ENCODE measurements at regions not wholly inside any gene's neighbourhood (a gene's known extent, or its start where the extent isn't known, plus 50 kb on each side); places are given as distances from the start of the nearest gene placed in this dataset.

DNA sequence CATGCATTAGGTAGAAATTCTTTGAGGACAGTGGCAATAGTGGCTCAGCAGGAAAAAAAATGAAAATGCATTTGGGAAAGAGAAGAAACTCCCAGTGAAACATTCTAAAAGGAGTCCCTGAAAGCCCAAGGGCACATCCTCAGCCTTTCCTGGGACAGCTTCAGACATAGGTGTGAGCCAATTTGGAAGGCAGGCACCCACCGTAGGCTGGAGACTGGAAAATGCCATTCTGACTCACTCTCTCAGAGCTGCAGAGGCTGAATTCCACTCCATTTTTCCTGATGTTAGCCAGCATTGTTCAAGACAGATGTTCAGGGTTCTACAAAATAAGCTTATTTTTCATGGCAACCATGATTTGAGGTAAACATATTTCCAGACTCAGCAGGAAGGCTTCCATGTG, 379.0 kb upstream of the FZD8 start:
- TF ChIP-seq, protein P1, sequence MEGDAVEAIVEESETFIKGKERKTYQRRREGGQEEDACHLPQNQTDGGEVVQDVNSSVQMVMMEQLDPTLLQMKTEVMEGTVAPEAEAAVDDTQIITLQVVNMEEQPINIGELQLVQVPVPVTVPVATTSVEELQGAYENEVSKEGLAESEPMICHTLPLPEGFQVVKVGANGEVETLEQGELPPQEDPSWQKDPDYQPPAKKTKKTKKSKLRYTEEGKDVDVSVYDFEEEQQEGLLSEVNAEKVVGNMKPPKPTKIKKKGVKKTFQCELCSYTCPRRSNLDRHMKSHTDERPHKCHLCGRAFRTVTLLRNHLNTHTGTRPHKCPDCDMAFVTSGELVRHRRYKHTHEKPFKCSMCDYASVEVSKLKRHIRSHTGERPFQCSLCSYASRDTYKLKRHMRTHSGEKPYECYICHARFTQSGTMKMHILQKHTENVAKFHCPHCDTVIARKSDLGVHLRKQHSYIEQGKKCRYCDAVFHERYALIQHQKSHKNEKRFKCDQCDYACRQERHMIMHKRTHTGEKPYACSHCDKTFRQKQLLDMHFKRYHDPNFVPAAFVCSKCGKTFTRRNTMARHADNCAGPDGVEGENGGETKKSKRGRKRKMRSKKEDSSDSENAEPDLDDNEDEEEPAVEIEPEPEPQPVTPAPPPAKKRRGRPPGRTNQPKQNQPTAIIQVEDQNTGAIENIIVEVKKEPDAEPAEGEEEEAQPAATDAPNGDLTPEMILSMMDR (conservative IDR thresholded peaks at IDR 0.05), result no peak
- no peak for TF ChIP-seq ZFX (IDR thresholded peaks at IDR 0.05)

All from C4-2B (cell line).